Chondrocyte (in vitro differentiated cells): ENCODE measurements at regions not wholly inside any gene's neighbourhood (a gene's known extent, or its start where the extent isn't known, plus 50 kb on each side); places are given as distances from the start of the nearest gene placed in this dataset.
A peak's percentile ranks its signal among the peaks of the same experiment; 100 is the strongest.

ENCODE experiments used
- DNase-seq: peaks from one replicate; pipeline ENCODE4 v3.0.0; 2021; ENCODE audit warnings: mixed read lengths, low spot score
- H3K27ac Mint-ChIP-seq: one replicate; pipeline ENCODE4 v1.8.0; 2021; ENCODE audit warnings: mild to moderate bottlenecking, moderate library complexity, mixed read lengths; ENCODE audit not compliant: unreplicated experiment
- H3K27me3 Mint-ChIP-seq: 2 replicates; pipeline ENCODE4 v1.8.0; 2021; ENCODE audit warnings: low read depth, mixed read lengths
- H3K36me3 Mint-ChIP-seq: 2 replicates; pipeline ENCODE4 v1.8.0; 2021; ENCODE audit warnings: low read depth, mixed read lengths
- H3K4me1 Mint-ChIP-seq: 2 replicates; pipeline ENCODE4 v1.8.0; 2021; ENCODE audit warnings: low read depth, mild to moderate bottlenecking, mixed read lengths
- H3K4me3 Mint-ChIP-seq: one replicate; pipeline ENCODE4 v1.8.0; 2021; ENCODE audit warnings: mild to moderate bottlenecking, moderate library complexity, mixed read lengths; ENCODE audit not compliant: unreplicated experiment
- H3K9me3 Mint-ChIP-seq: 2 replicates; pipeline ENCODE4 v1.8.0; 2021; ENCODE audit warnings: low read depth, mixed read lengths
- CTCF ChIP-seq: fragments of 200-600 bp; sonication (generic); IDR thresholded peaks from 2 replicates; pipeline ENCODE4 v1.5.0; 2021; ENCODE audit warnings: antibody characterized with exemption, mild to moderate bottlenecking, moderate library complexity

GRCh38 chr6:139744891-139745290 is 370.4 kb upstream of the CITED2 start:
- TF ChIP-seq CTCF: no peak
- H3K9me3 Mint-ChIP-seq: no peaks in the 10 kb centered on the region
- H3K36me3 Mint-ChIP-seq: no peaks in the 10 kb centered on the region
- H3K27ac Mint-ChIP-seq: no peak overlapping the region
- no peak overlapping the region for H3K4me3 Mint-ChIP-seq
- H3K27me3 Mint-ChIP-seq: no peaks in the 10 kb centered on the region
- DNase-seq: no peak
- H3K4me1 Mint-ChIP-seq: peaks cover 55% of the 10 kb centered on the region

- no peaks in the 10 kb centered on the region for H3K9me3 Mint-ChIP-seq
- DNase-seq: no peak
Measured at GRCh38 chr6:139743664-139744437, 369.4 kb upstream of the CITED2 start.

GRCh38 chr6:139742671-139743070 is 368.2 kb upstream of the CITED2 start:
- Mint-ChIP-seq H3K4me3 (no peak overlapping the region), H3K4me1 (peaks cover 40% of the 10 kb centered on the region), H3K27me3 (no peaks in the 10 kb centered on the region), H3K27ac (no peak overlapping the region), H3K9me3 (no peaks in the 10 kb centered on the region), H3K36me3 (no peaks in the 10 kb centered on the region)
- TF ChIP-seq CTCF: no peak
- DNase-seq: no peak

More at GRCh38 chr6:139743664-139744437, 369.4 kb upstream of the CITED2 start:
- H3K27me3 Mint-ChIP-seq: no peaks in the 10 kb centered on the region
- H3K36me3 Mint-ChIP-seq: no peaks in the 10 kb centered on the region
- peaks cover 49% of the 10 kb centered on the region for H3K4me1 Mint-ChIP-seq
- no peak for TF ChIP-seq CTCF
- peak overlapping the region; percentile 71 for H3K27ac Mint-ChIP-seq
- no peak overlapping the region for H3K4me3 Mint-ChIP-seq

GRCh38 chr6:139738801-139739455 is 364.5 kb upstream of the CITED2 start:
- no peaks in the 10 kb centered on the region for H3K27me3 Mint-ChIP-seq
- no peak for DNase-seq
- no peak overlapping the region for H3K4me3 Mint-ChIP-seq
- H3K36me3 Mint-ChIP-seq: no peaks in the 10 kb centered on the region
- H3K27ac Mint-ChIP-seq: no peak overlapping the region
- peaks cover 23% of the 10 kb centered on the region for H3K4me1 Mint-ChIP-seq
- no peaks in the 10 kb centered on the region for H3K9me3 Mint-ChIP-seq
- TF ChIP-seq CTCF: no peak

- Mint-ChIP-seq H3K9me3 (no peaks in the 10 kb centered on the region), H3K36me3 (peaks cover 3% of the 10 kb centered on the region), H3K4me1 (peaks cover 11% of the 10 kb centered on the region), H3K27me3 (no peaks in the 10 kb centered on the region), H3K4me3 (no peak overlapping the region), H3K27ac (no peak overlapping the region)
- no peak for TF ChIP-seq CTCF
- no peak for DNase-seq
Measured at GRCh38 chr6:139736325-139736906, 362.0 kb upstream of the CITED2 start.
